ENCODE measurements at regions not wholly inside any gene's neighbourhood (a gene's known extent, or its start where the extent isn't known, plus 50 kb on each side); places are given as distances from the start of the nearest gene placed in this dataset.

GRCh38 chrX:13159886-13160285 lies 115.5 kb upstream of the FAM9C start:
- intact Hi-C loops (cut with micrococcal nuclease): no loop called here
- Histone ChIP-seq H4K20me1 (ENCODE audit: insufficient read depth) (no peaks in the 10 kb centered on the region), H3K4me2 (ENCODE audit: low read length) (no peak overlapping the region), H2AFZ (ENCODE audit: low read depth, low read length, poor library complexity, severe bottlenecking) (no peak overlapping the region), H3K4me3 (replicated peaks in 1 of 2; ENCODE audit: low read depth in 1 of 2, low read length in 2 of 2) (no peak overlapping the region), H3K4me1 (ENCODE audit: control insufficient read depth in 1 of 2, insufficient read depth in 2 of 2, low read length in 2 of 2) (no peaks in the 10 kb centered on the region), H3K36me3 (ENCODE audit: control insufficient read depth in 1 of 2, insufficient read depth in 2 of 2, low read length in 2 of 2) (no peaks in the 10 kb centered on the region), H3K27ac (ENCODE audit: low read depth, low read length) (no peak overlapping the region), H3K27me3 (ENCODE audit: insufficient read depth, low read length) (no peaks in the 10 kb centered on the region), H3K9me2 (ENCODE audit: insufficient read depth) (no peaks in the 10 kb centered on the region), H3K9ac (ENCODE audit: low read length) (no peak overlapping the region), H3K79me2 (ENCODE audit: insufficient read depth, low read length) (no peaks in the 10 kb centered on the region), H3K9me3 (ENCODE audit: control insufficient read depth in 1 of 2, insufficient read depth in 1 of 2, low read depth in 1 of 2, low read length in 2 of 2) (no peaks in the 10 kb centered on the region)
- TF ChIP-seq, protein P1, sequence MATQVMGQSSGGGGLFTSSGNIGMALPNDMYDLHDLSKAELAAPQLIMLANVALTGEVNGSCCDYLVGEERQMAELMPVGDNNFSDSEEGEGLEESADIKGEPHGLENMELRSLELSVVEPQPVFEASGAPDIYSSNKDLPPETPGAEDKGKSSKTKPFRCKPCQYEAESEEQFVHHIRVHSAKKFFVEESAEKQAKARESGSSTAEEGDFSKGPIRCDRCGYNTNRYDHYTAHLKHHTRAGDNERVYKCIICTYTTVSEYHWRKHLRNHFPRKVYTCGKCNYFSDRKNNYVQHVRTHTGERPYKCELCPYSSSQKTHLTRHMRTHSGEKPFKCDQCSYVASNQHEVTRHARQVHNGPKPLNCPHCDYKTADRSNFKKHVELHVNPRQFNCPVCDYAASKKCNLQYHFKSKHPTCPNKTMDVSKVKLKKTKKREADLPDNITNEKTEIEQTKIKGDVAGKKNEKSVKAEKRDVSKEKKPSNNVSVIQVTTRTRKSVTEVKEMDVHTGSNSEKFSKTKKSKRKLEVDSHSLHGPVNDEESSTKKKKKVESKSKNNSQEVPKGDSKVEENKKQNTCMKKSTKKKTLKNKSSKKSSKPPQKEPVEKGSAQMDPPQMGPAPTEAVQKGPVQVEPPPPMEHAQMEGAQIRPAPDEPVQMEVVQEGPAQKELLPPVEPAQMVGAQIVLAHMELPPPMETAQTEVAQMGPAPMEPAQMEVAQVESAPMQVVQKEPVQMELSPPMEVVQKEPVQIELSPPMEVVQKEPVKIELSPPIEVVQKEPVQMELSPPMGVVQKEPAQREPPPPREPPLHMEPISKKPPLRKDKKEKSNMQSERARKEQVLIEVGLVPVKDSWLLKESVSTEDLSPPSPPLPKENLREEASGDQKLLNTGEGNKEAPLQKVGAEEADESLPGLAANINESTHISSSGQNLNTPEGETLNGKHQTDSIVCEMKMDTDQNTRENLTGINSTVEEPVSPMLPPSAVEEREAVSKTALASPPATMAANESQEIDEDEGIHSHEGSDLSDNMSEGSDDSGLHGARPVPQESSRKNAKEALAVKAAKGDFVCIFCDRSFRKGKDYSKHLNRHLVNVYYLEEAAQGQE (IDR thresholded peaks at IDR 0.05; ENCODE audit: low read depth): no peak
- no peak for TF ChIP-seq POLR2A (IDR thresholded peaks at IDR 0.05; ENCODE audit: borderline replicate concordance, extremely low read depth, insufficient read depth, insufficient read length)
- no peak for TF ChIP-seq FOSL1 (IDR thresholded peaks at IDR 0.05; ENCODE audit: low read depth)
- TF ChIP-seq ZFX (IDR thresholded peaks at IDR 0.05): no peak
- TF ChIP-seq SIN3A (IDR thresholded peaks at IDR 0.05; ENCODE audit: low read depth): no peak
- no peak for TF ChIP-seq JUND (IDR thresholded peaks at IDR 0.05)
- no peak for TF ChIP-seq ZBTB33 (IDR thresholded peaks at IDR 0.05; ENCODE audit: extremely low read depth, insufficient replicate concordance, low read length)
- TF ChIP-seq ELF1 (IDR thresholded peaks at IDR 0.05; ENCODE audit: borderline replicate concordance, low read depth): no peak
- TF ChIP-seq CBX3 (IDR thresholded peaks at IDR 0.05; ENCODE audit: low read depth): no peak
- no peak for TF ChIP-seq POLR2AphosphoS5 (IDR thresholded peaks at IDR 0.05; ENCODE audit: low read depth, low read length)
- TF ChIP-seq MAX (IDR thresholded peaks at IDR 0.05): no peak
- no peak for TF ChIP-seq ZNF274 (IDR thresholded peaks at IDR 0.05; ENCODE audit: low read depth, low read length)
- no peak for TF ChIP-seq TCF7L2 (IDR thresholded peaks at IDR 0.05; ENCODE audit: borderline replicate concordance, extremely low read depth, insufficient read depth, insufficient read length)
- TF ChIP-seq RAD21 (IDR thresholded peaks at IDR 0.05; ENCODE audit: low read depth): no peak
- TF ChIP-seq CEBPB (IDR thresholded peaks at IDR 0.05; ENCODE audit: low read depth): no peak
- TF ChIP-seq EZH2phosphoT487 (IDR thresholded peaks at IDR 0.05; ENCODE audit: borderline replicate concordance): no peak
- no peak for TF ChIP-seq EGR1 (IDR thresholded peaks at IDR 0.05; ENCODE audit: low read depth)
- CTCF ChIA-PET: no interaction called here
- POLR2A ChIA-PET: no interaction called here
- DNase-seq (ENCODE audit: low read depth, low spot score): no peak
- ATAC-seq: no peak
- RAD21 ChIA-PET (ENCODE audit: low non-redundant PET in 1 of 2, low total read pairs in 2 of 2, uncharacterized antibody in 2 of 2, unreplicated experiment in 2 of 2): no interaction called here
- BruUV-seq (replicated peaks): no TSS peak

Data from HCT116 (cell line).